ENCODE measurements at regions not wholly inside any gene's neighbourhood (a gene's known extent, or its start where the extent isn't known, plus 50 kb on each side); places are given as distances from the start of the nearest gene placed in this dataset.
A peak's percentile ranks its signal among the peaks of the same experiment; 100 is the strongest.

DNA sequence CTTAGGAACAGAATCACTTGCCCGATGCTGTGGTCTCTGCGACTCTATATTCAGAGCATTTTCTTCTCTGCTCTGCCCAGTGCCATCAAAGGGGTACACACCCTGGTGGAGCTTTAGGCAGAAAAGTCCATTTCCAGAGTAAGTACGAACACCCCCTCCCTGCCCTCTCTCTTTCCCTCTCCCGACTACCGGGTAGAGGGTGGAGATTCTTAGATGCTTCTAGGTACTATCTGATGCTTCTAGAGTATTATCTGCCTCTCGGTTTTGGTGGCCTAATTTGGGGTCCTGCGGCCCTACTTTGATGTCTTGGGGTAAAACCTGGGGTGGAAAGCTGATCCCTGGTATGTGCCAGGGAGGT, 245.4 kb upstream of the SOX4 start:
- Mint-ChIP-seq H3K36me3 (no peaks in the 10 kb centered on the region), H3K4me1 (no peaks in the 10 kb centered on the region), H3K27me3 (peaks cover 0 to 10% of the 10 kb centered on the region in 2 donors)

GRCh38 chr6:21348504-21349195, 244.9 kb upstream of the SOX4 start:
- no peaks in the 10 kb centered on the region for H3K36me3 Mint-ChIP-seq
- no peak overlapping the region for H3K27ac Mint-ChIP-seq
- DNase-seq = no peak
- ATAC-seq (replicated peaks) = no peak
- H3K4me1 Mint-ChIP-seq = no peaks in the 10 kb centered on the region
- H3K27me3 Mint-ChIP-seq = peaks cover 0 to 10% of the 10 kb centered on the region in 2 donors
- H3K4me3 Mint-ChIP-seq = no peak overlapping the region
- H3K9me3 Mint-ChIP-seq = peaks cover 0 to 2% of the 10 kb centered on the region in 2 donors

More for the DNA sequence above, 245.4 kb upstream of the SOX4 start:
- H3K9me3 Mint-ChIP-seq = peaks cover 0 to 2% of the 10 kb centered on the region in 2 donors
- DNase-seq (no peak), ATAC-seq (replicated peaks) (no peak)
- no peak overlapping the region for H3K27ac Mint-ChIP-seq
- no peak overlapping the region for H3K4me3 Mint-ChIP-seq

DNA sequence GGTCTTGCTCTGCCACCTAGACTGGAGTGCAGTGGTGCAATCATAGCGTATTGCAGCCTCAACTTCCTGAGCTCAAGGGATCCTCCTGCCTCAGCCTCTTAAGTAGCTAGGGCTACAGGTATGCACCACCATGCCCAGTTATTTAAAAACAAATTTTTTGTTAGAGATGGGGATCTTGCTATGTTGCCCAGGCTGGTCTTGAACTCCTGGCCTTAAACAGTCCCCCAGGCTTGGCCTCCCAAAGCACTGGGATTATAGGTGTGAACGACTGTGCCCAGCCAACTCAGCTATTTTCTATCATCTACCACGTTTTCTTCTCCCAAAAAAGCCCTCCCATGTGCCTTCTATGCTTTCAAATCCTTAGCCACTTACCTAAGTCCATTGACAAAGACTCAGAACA, 243.7 kb upstream of the SOX4 start:
- Mint-ChIP-seq H3K4me1 (peaks cover 5 to 8% of the 10 kb centered on the region in 2 donors), H3K4me3 (no peak overlapping the region), H3K36me3 (no peaks in the 10 kb centered on the region), H3K9me3 (peaks cover 0 to 2% of the 10 kb centered on the region in 2 donors), H3K27me3 (peaks cover 0 to 8% of the 10 kb centered on the region in 2 donors), H3K27ac (no peak overlapping the region)
- DNase-seq (no peak), ATAC-seq (replicated peaks) (no peak)

- no peak for DNase-seq
- Mint-ChIP-seq H3K4me1 (peaks cover 7 to 9% of the 10 kb centered on the region in 2 donors), H3K4me3 (no peak overlapping the region), H3K27me3 (peaks cover 0 to 4% of the 10 kb centered on the region in 2 donors), H3K9me3 (no peaks in the 10 kb centered on the region), H3K27ac (no peak overlapping the region), H3K36me3 (no peaks in the 10 kb centered on the region)
- no peak for ATAC-seq (replicated peaks)
Observed at GRCh38 chr6:21350926-21351325, 242.6 kb upstream of the SOX4 start.

GRCh38 chr6:21352131-21352530, 241.4 kb upstream of the SOX4 start:
- H3K4me1 Mint-ChIP-seq = peaks cover 7 to 9% of the 10 kb centered on the region in 2 donors
- H3K9me3 Mint-ChIP-seq = no peaks in the 10 kb centered on the region
- no peak overlapping the region for H3K27ac Mint-ChIP-seq
- DNase-seq (no peak), ATAC-seq (replicated peaks) (no peak)
- H3K27me3 Mint-ChIP-seq = peaks cover 0 to 4% of the 10 kb centered on the region in 2 donors
- H3K4me3 Mint-ChIP-seq = no peak overlapping the region
- no peaks in the 10 kb centered on the region for H3K36me3 Mint-ChIP-seq

GRCh38 chr6:21354805-21355238, 238.7 kb upstream of the SOX4 start:
- no peaks in the 10 kb centered on the region for H3K36me3 Mint-ChIP-seq
- H3K27me3 Mint-ChIP-seq = no peaks in the 10 kb centered on the region

DNA sequence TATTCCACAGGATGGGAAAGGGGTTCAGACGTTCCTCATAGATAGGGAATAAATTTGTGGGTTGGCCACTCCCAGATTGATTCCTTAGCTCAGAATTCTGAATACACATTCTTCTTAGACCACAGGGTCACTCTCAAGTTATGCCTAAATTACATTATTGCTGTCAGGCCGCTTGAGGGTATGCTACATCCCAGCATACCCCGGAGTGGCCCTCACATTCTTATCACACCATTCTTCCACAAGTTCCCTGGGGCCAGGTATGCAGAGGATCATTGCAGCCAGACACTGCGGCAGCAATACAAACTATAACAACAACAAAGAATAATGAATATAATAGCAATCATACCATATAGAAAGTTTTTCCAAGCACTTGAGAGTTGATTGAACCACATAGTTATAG, 237.9 kb upstream of the SOX4 start:
- Mint-ChIP-seq H3K27ac (no peak overlapping the region), H3K9me3 (no peaks in the 10 kb centered on the region), H3K36me3 (no peaks in the 10 kb centered on the region), H3K27me3 (no peaks in the 10 kb centered on the region), H3K4me1 (peaks cover 7 to 9% of the 10 kb centered on the region in 2 donors), H3K4me3 (no peak overlapping the region)
- DNase-seq (no peak), ATAC-seq (replicated peaks) (no peak)

More at GRCh38 chr6:21354805-21355238, 238.7 kb upstream of the SOX4 start:
- DNase-seq (no peak), ATAC-seq (replicated peaks) (peak in 1 of 2 donors; percentile 36)
- Mint-ChIP-seq H3K4me1 (peaks cover 7 to 9% of the 10 kb centered on the region in 2 donors), H3K27ac (no peak overlapping the region), H3K9me3 (no peaks in the 10 kb centered on the region), H3K4me3 (no peak overlapping the region)

- Mint-ChIP-seq H3K4me1 (peaks cover 7 to 9% of the 10 kb centered on the region in 2 donors), H3K27ac (no peak overlapping the region), H3K4me3 (no peak overlapping the region), H3K9me3 (no peaks in the 10 kb centered on the region), H3K36me3 (no peaks in the 10 kb centered on the region), H3K27me3 (no peaks in the 10 kb centered on the region)
- ATAC-seq (replicated peaks) (no peak), DNase-seq (no peak)
Observed at GRCh38 chr6:21357262-21357661, 236.3 kb upstream of the SOX4 start.

- no peaks in the 10 kb centered on the region for H3K36me3 Mint-ChIP-seq
- peaks cover under 1% of the 10 kb centered on the region in 2 donors for H3K4me1 Mint-ChIP-seq
Observed at GRCh38 chr6:21359926-21360325, 233.6 kb upstream of the SOX4 start.

GRCh38 chr6:21360336-21360735, 233.2 kb upstream of the SOX4 start:
- Mint-ChIP-seq H3K9me3 (no peaks in the 10 kb centered on the region), H3K27me3 (no peaks in the 10 kb centered on the region), H3K36me3 (no peaks in the 10 kb centered on the region), H3K4me1 (no peaks in the 10 kb centered on the region), H3K4me3 (no peak overlapping the region), H3K27ac (peak overlapping the region; percentile 48)
- ATAC-seq (replicated peaks) (no peak), DNase-seq (no peak)

More at GRCh38 chr6:21359926-21360325, 233.6 kb upstream of the SOX4 start:
- H3K9me3 Mint-ChIP-seq = no peaks in the 10 kb centered on the region
- H3K27ac Mint-ChIP-seq = no peak overlapping the region
- no peak for ATAC-seq (replicated peaks)
- H3K4me3 Mint-ChIP-seq = no peak overlapping the region
- no peaks in the 10 kb centered on the region for H3K27me3 Mint-ChIP-seq
- DNase-seq = no peak

DNA sequence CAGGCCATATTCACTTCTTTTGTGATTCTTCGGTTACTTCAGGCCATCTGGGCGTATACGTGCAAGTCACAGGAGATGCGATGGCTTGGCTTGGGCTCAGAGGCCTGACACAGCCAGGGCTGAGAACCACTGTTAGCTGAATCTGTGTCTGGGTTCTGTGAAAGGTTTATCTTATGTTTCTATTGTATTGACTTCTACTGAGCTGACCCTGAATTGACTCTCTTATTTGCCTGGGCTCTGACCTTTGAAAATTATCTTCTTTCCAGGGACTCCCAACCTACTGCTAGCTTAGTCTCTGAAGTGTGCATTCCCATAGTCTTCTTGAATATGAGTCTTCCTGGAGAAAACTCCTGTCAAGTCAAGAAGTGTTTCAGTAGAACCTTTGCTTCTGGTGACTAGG, 226.4 kb upstream of the SOX4 start:
- Mint-ChIP-seq H3K4me1 (no peaks in the 10 kb centered on the region), H3K4me3 (no peak overlapping the region), H3K9me3 (no peaks in the 10 kb centered on the region), H3K36me3 (no peaks in the 10 kb centered on the region), H3K27ac (no peak overlapping the region), H3K27me3 (no peaks in the 10 kb centered on the region)
- ATAC-seq (replicated peaks) = no peak
- no peak for DNase-seq

- Mint-ChIP-seq H3K4me3 (no peak overlapping the region), H3K9me3 (no peaks in the 10 kb centered on the region), H3K36me3 (no peaks in the 10 kb centered on the region), H3K27me3 (no peaks in the 10 kb centered on the region), H3K4me1 (no peaks in the 10 kb centered on the region), H3K27ac (no peak overlapping the region)
- ATAC-seq (replicated peaks) (no peak), DNase-seq (no peak)
Observed at GRCh38 chr6:21367649-21368154, 225.8 kb upstream of the SOX4 start.

- Mint-ChIP-seq H3K27me3 (no peaks in the 10 kb centered on the region), H3K9me3 (no peaks in the 10 kb centered on the region), H3K27ac (no peak overlapping the region), H3K36me3 (no peaks in the 10 kb centered on the region), H3K4me1 (no peaks in the 10 kb centered on the region), H3K4me3 (no peak overlapping the region)
- no peak for ATAC-seq (replicated peaks)
- no peak for DNase-seq
Observed at GRCh38 chr6:21371061-21371460, 222.5 kb upstream of the SOX4 start.

DNA sequence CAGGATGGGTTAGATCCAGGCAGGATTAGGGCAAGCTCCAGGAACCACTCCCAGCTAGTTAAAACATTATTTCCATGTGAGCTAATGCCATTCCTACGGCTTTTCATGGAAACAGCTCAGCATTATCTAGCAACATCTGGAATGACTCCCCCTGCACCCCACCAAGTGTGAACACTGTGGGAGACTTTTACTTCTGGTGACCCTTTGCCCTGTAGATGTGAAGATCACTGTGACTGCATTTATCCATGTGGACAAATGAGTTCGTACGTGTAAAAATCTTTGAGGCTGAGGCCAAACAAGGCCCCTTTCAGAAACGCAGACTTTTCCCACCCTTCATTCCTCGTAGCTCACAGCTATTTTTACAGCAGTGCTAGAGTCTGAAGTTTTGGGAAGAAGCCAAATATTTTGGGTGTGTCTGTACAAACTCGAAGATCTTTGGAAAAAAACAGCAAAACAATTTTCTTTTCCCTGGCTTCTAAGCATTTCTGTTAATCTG, 221.8 kb upstream of the SOX4 start:
- Mint-ChIP-seq H3K9me3 (no peaks in the 10 kb centered on the region), H3K27me3 (no peaks in the 10 kb centered on the region), H3K4me3 (no peak overlapping the region), H3K27ac (no peak overlapping the region), H3K4me1 (no peaks in the 10 kb centered on the region), H3K36me3 (no peaks in the 10 kb centered on the region)
- DNase-seq (no peak), ATAC-seq (replicated peaks) (no peak)
